ENCODE measurements at regions not wholly inside any gene's neighbourhood (a gene's known extent, or its start where the extent isn't known, plus 50 kb on each side); places are given as distances from the start of the nearest gene placed in this dataset.

DNA sequence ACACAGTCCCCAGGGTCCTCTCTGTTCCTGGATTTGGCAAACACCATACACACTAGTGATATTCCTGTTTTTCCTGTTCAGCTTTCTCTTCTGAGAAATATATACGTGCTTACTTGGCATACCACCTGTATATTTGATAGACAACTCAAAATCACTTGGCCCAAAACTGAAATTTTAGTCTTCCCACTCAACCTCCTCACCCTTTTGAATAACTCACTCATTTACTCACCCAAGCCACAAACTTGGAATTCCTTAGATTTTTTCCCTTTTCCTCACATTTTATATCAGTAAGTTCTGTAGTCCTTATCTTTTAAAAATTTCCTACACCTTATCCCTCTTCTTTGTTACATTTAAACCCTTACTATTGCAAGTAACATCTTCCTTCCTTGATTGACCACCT, 143.4 kb downstream of the PPP1R3A start:
- ChIA-PET POLR2A (no interaction called here), CTCF (interaction anchor here (1.3 kb wide), 1 partner anchor 13 kb away, joined by 3 read pairs; no protein-coding TSS in a partner anchor)
- no peak for TF ChIP-seq ZNF384 (IDR thresholded peaks at IDR 0.05)
- TF ChIP-seq CTBP1 (IDR thresholded peaks at IDR 0.05; ENCODE audit: borderline replicate concordance) = no peak
- no peak for DNase-seq (ENCODE audit: extremely low spot score)

DNA sequence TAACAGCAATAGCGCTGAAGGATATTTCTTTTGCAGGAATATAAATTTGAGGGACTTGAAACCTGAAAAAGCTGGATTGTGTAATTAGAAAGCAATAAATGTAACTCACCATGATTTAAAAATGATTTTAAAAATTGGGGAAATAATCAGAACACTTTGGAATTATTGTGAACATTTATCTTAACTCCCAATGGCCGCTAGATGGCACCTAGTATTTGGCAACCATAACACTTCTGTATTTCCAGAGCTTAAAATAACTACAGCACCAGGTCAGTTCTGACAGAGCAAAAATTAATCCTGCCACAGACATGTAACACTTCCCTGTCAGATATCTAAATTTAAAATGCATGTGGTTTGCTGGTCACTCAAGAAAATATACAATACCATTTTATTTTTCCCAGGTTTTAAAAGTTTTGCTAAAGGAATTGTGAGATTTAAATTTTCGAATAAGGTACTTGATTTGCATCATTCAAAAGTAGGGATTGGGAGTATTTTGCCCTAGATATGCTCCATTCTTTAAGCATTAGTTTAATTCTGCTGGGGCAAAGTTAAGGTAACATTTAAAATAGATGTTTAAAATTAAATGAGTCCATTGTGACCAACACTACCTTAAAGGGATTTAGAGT, 144.5 kb downstream of the PPP1R3A start:
- DNase-seq (ENCODE audit: extremely low spot score) = peak; percentile 41
- TF ChIP-seq, protein P1, sequence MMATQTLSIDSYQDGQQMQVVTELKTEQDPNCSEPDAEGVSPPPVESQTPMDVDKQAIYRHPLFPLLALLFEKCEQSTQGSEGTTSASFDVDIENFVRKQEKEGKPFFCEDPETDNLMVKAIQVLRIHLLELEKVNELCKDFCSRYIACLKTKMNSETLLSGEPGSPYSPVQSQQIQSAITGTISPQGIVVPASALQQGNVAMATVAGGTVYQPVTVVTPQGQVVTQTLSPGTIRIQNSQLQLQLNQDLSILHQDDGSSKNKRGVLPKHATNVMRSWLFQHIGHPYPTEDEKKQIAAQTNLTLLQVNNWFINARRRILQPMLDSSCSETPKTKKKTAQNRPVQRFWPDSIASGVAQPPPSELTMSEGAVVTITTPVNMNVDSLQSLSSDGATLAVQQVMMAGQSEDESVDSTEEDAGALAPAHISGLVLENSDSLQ (IDR thresholded peaks at IDR 0.05) = no peak
- TF ChIP-seq BHLHE40 (IDR thresholded peaks at IDR 0.05; ENCODE audit: borderline replicate concordance) = no peak
- no peak for TF ChIP-seq ARNT (IDR thresholded peaks at IDR 0.05)
- no peak for TF ChIP-seq SUZ12 (IDR thresholded peaks at IDR 0.05)
- no peak for TF ChIP-seq SP1 (IDR thresholded peaks at IDR 0.05)
- TF ChIP-seq FOXM1 (IDR thresholded peaks at IDR 0.05; ENCODE audit: borderline replicate concordance) = no peak
- ChIA-PET POLR2A (no interaction called here), CTCF (interaction anchor here (0.7 to 1.3 kb wide), 3 partner anchors 12 to 250 kb away, joined by 3 read pairs; no protein-coding TSS in a partner anchor)

DNA sequence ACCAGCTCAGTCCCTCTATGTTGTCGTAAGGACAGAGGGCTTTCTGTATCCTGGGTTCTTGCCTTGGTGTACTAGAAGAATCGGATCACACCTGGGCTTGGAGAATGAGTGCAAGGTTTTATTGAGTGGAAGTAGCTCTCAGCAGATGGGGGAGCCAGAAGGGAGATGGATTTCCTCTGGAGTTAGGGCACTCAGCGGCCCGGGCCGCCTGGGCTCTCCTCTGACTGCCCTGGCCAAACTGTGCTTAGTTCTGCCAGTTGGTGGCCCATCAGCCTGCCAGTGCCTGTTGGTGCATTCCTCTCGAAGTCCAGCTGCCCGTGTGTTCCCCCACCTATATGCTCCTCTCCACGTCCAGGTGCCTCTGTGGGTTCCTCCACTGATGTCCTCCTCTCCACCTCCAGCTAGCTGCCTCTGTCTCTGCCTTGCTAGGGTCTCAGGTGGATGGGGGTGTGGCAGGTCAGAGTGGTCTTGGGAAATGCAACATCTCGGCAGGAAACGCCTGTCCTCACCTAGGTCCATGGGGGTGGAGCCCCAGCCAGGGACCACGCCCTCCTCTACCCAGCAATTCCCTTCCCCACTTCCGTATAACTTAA, 148.6 kb downstream of the PPP1R3A start:
- no peak for DNase-seq (ENCODE audit: extremely low spot score)
- CTCF ChIA-PET = no interaction called here
- POLR2A ChIA-PET = no interaction called here
- TF ChIP-seq TARDBP (IDR thresholded peaks at IDR 0.05) (no peak), ZNF384 (IDR thresholded peaks at IDR 0.05) (no peak), ARNT (IDR thresholded peaks at IDR 0.05) (no peak), SP1 (IDR thresholded peaks at IDR 0.05) (no peak), BHLHE40 (IDR thresholded peaks at IDR 0.05; ENCODE audit: borderline replicate concordance) (no peak), FOXM1 (IDR thresholded peaks at IDR 0.05; ENCODE audit: borderline replicate concordance) (no peak), CTBP1 (IDR thresholded peaks at IDR 0.05; ENCODE audit: borderline replicate concordance) (no peak), SUZ12 (IDR thresholded peaks at IDR 0.05) (no peak), LEF1 (IDR thresholded peaks at IDR 0.05; ENCODE audit: borderline replicate concordance) (no peak), FOXK2 (IDR thresholded peaks at IDR 0.05) (no peak), ELF4 (IDR thresholded peaks at IDR 0.05) (no peak), FOXA1 (IDR thresholded peaks at IDR 0.05) (no peak)

- ChIA-PET CTCF (no interaction called here), POLR2A (no interaction called here)
- DNase-seq (ENCODE audit: extremely low spot score) = no peak
Measured at GRCh38 chr7:113768387-113768786, 150.4 kb downstream of the PPP1R3A start.

DNA sequence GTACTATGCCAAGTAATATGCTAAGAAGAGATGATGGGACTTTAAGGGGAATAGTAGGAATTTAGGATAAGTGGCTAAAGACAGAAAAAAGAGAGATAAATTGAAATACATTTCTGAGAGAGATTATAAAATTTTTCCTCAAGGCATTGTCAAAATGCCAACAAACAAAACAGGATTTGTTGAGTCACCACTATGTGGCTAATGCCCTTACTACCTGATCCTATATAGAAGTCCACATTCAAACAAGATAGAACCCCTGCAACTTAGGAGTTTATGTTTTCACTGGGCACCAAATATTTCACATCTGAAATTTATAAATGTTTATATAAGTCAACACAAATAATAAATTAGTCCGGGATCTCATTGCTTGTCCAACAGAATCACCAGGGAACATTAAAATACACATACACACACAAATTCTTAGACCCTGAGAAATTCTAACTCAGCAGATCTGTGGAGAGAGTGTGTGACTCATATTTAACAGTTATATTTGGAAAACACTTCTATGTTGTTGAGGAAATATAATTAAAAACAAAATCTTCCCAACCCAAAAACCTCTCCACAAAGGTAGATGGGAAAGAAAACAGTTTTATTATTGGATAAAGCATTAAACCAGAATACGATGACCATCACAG, 154.3 kb downstream of the PPP1R3A start:
- CTCF ChIA-PET = no interaction called here
- TF ChIP-seq NFRKB (IDR thresholded peaks at IDR 0.05) (no peak), FOXM1 (IDR thresholded peaks at IDR 0.05; ENCODE audit: borderline replicate concordance) (no peak), HDGF (IDR thresholded peaks at IDR 0.05; ENCODE audit: borderline replicate concordance) (no peak), SUZ12 (IDR thresholded peaks at IDR 0.05) (no peak), CTBP1 (IDR thresholded peaks at IDR 0.05; ENCODE audit: borderline replicate concordance) (no peak), L3MBTL2 (conservative IDR thresholded peaks at IDR 0.05) (no peak), LEF1 (IDR thresholded peaks at IDR 0.05; ENCODE audit: borderline replicate concordance) (no peak), BHLHE40 (IDR thresholded peaks at IDR 0.05; ENCODE audit: borderline replicate concordance) (no peak), ARNT (IDR thresholded peaks at IDR 0.05) (no peak), ZNF384 (IDR thresholded peaks at IDR 0.05) (no peak)
- POLR2A ChIA-PET = no interaction called here
- no peak for DNase-seq (ENCODE audit: extremely low spot score)

More at GRCh38 chr7:113768387-113768786, 150.4 kb downstream of the PPP1R3A start:
- no peak for TF ChIP-seq HDGF (IDR thresholded peaks at IDR 0.05; ENCODE audit: borderline replicate concordance)
- no peak for TF ChIP-seq LEF1 (IDR thresholded peaks at IDR 0.05; ENCODE audit: borderline replicate concordance)
- no peak for TF ChIP-seq FOXA1 (IDR thresholded peaks at IDR 0.05)
- TF ChIP-seq TARDBP (IDR thresholded peaks at IDR 0.05) = no peak
- TF ChIP-seq, protein P1 (IDR thresholded peaks at IDR 0.05) = no peak
- no peak for TF ChIP-seq SUZ12 (IDR thresholded peaks at IDR 0.05)
- no peak for TF ChIP-seq NFRKB (IDR thresholded peaks at IDR 0.05)
- no peak for TF ChIP-seq ELF4 (IDR thresholded peaks at IDR 0.05)
- TF ChIP-seq ARNT (IDR thresholded peaks at IDR 0.05) = no peak
- TF ChIP-seq SP1 (IDR thresholded peaks at IDR 0.05) = no peak
- no peak for TF ChIP-seq FOXM1 (IDR thresholded peaks at IDR 0.05; ENCODE audit: borderline replicate concordance)
- TF ChIP-seq BHLHE40 (IDR thresholded peaks at IDR 0.05; ENCODE audit: borderline replicate concordance) = no peak
- TF ChIP-seq ZNF384 (IDR thresholded peaks at IDR 0.05) = no peak

GRCh38 chr7:113763226-113763625, 155.6 kb downstream of the PPP1R3A start:
- TF ChIP-seq FOXM1 (IDR thresholded peaks at IDR 0.05; ENCODE audit: borderline replicate concordance) (no peak), SP1 (IDR thresholded peaks at IDR 0.05) (no peak), HDGF (IDR thresholded peaks at IDR 0.05; ENCODE audit: borderline replicate concordance) (no peak), SUZ12 (IDR thresholded peaks at IDR 0.05) (no peak), ELF4 (IDR thresholded peaks at IDR 0.05) (no peak), FOXA1 (IDR thresholded peaks at IDR 0.05) (no peak)
- TF ChIP-seq, protein P1 (IDR thresholded peaks at IDR 0.05) = no peak
- CTCF ChIA-PET = interaction anchor here (1.4 kb wide), 1 partner anchor 11 kb away, joined by 3 read pairs; no protein-coding TSS in a partner anchor
- POLR2A ChIA-PET = no interaction called here
- no peak for DNase-seq (ENCODE audit: extremely low spot score)

All from HEK293T (cell line).